GM23338 (cell line): ENCODE measurements at regions not wholly inside any gene's neighbourhood (a gene's known extent, or its start where the extent isn't known, plus 50 kb on each side); places are given as distances from the start of the nearest gene placed in this dataset.
"Not testable (repeated sequence)": the region's sequence is repeated elsewhere in the genome, so short reads cannot be mapped to it uniquely, and the experiment has no call there.

Experiments
- ATAC-seq: fragments of 200-7000 bp; cut with Tn5 transposase; 3 replicates; pipeline ENCODE4 v1.9.1; 2020
- DNase-seq: peaks from one replicate; pipeline ENCODE4 v3.0.0-alpha.2; 2015; ENCODE audit warnings: low spot score
- H2AFZ ChIP-seq: fragments of 200-600 bp; sonication (generic); 2 replicates; pipeline ENCODE4 v1.8.0; 2016; ENCODE audit warnings: antibody characterized with exemption, mild to moderate bottlenecking, moderate library complexity
- H3F3A ChIP-seq: fragments of 200-600 bp; sonication (generic); replicated peaks from 2 replicates; pipeline ENCODE4 v1.8.0; 2017; ENCODE audit warnings: antibody characterized with exemption, mixed run types, low read depth
- H3K27ac ChIP-seq: fragments of 200-600 bp; sonication (generic); 2 replicates; pipeline ENCODE4 v1.6.1; 2016; ENCODE audit warnings: low read depth
- H3K27me3 ChIP-seq: fragments of 200-600 bp; sonication (generic); 2 replicates; pipeline ENCODE4 v1.8.0; 2016; ENCODE audit warnings: mild to moderate bottlenecking, mixed run types, moderate library complexity; ENCODE audit not compliant: insufficient read depth
- H3K36me3 ChIP-seq: fragments of 200-600 bp; sonication (generic); 2 replicates; pipeline ENCODE4 v1.8.0; 2016; ENCODE audit warnings: mild to moderate bottlenecking; ENCODE audit not compliant: insufficient read depth
- H3K4me1 ChIP-seq: fragments of 200-600 bp; sonication (generic); 2 replicates; pipeline ENCODE4 v1.8.0; 2016; ENCODE audit warnings: mild to moderate bottlenecking, moderate library complexity; ENCODE audit not compliant: insufficient read depth
- H3K4me2 ChIP-seq: fragments of 200-600 bp; sonication (generic); 2 replicates; pipeline ENCODE4 v1.7.1; 2017; ENCODE audit warnings: mixed run types
- H3K4me3 ChIP-seq: fragments of 200-600 bp; sonication (generic); 2 replicates; pipeline ENCODE4 v1.6.1; 2016; ENCODE audit warnings: mixed run types
- H3K79me2 ChIP-seq: fragments of 200-600 bp; sonication (generic); replicated peaks from 2 replicates; pipeline ENCODE4 v1.8.0; 2017; ENCODE audit warnings: mild to moderate bottlenecking; ENCODE audit not compliant: insufficient read depth
- H3K9me2 ChIP-seq: fragments of 200-600 bp; sonication (generic); 2 replicates; pipeline ENCODE4 v1.8.0; 2017; ENCODE audit not compliant: insufficient read depth
- H4K20me1 ChIP-seq: fragments of 200-600 bp; sonication (generic); replicated peaks from 2 replicates; pipeline ENCODE4 v1.8.0; 2017; ENCODE audit warnings: mild to moderate bottlenecking; ENCODE audit not compliant: insufficient read depth
- H3K27ac Mint-ChIP-seq: 2 replicates; pipeline ENCODE4 v1.8.0; 2020; ENCODE audit warnings: inconsistent platforms, mild to moderate bottlenecking, moderate library complexity, mixed read lengths
- H3K27me3 Mint-ChIP-seq: 3 replicates; pipeline ENCODE4 v1.8.0; 2022; ENCODE audit warnings: low read depth, mild to moderate bottlenecking, moderate library complexity, mixed read lengths, inconsistent platforms; ENCODE audit not compliant: insufficient read depth, poor library complexity
- H3K36me3 Mint-ChIP-seq: 3 replicates; pipeline ENCODE4 v1.8.0; 2021; ENCODE audit warnings: low read depth, mild to moderate bottlenecking, inconsistent platforms, moderate library complexity, mixed read lengths
- H3K4me1 Mint-ChIP-seq: 3 replicates; pipeline ENCODE4 v1.8.0; 2020; ENCODE audit warnings: mild to moderate bottlenecking, inconsistent platforms, mixed read lengths
- H3K4me3 Mint-ChIP-seq: 3 replicates; pipeline ENCODE4 v1.8.0; 2021; ENCODE audit warnings: moderate library complexity, mild to moderate bottlenecking, inconsistent platforms, mixed read lengths
- H3K9me3 Mint-ChIP-seq: 3 replicates; pipeline ENCODE4 v1.8.0; 2020; ENCODE audit warnings: moderate library complexity, mild to moderate bottlenecking, inconsistent platforms, mixed read lengths

DNA sequence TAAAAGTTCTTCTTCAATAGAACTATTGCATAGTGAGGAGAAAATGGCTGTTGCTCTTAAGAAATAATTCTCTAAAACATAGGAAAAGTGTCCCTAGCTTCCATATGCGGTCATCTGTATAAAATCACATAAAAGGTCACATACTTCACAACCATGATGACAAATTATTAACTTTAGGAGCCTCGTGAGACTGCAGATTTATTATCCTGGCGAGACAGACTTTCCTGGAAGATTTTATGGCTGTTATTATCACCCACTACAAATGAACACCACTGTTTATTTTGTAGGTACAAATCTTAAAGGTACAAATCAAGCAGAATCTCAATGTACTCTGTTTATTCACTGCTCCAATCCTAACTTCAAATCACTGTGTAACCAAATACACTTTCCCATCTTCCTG, 55.0 kb upstream of the AGAP4 start:
- H3K27me3 ChIP-seq, DNase-seq, H3K4me2 ChIP-seq, H3K27ac ChIP-seq, H3K9me3 Mint-ChIP-seq, H3K36me3 Mint-ChIP-seq, H4K20me1 ChIP-seq, H3K79me2 ChIP-seq, H3K36me3 ChIP-seq, H3K4me3 ChIP-seq, H3K27ac Mint-ChIP-seq, H3F3A ChIP-seq, H3K4me1 Mint-ChIP-seq, H3K9me2 ChIP-seq, H2AFZ ChIP-seq, ATAC-seq, H3K4me3 Mint-ChIP-seq, H3K27me3 Mint-ChIP-seq, H3K4me1 ChIP-seq: not testable (repeated sequence)

DNA sequence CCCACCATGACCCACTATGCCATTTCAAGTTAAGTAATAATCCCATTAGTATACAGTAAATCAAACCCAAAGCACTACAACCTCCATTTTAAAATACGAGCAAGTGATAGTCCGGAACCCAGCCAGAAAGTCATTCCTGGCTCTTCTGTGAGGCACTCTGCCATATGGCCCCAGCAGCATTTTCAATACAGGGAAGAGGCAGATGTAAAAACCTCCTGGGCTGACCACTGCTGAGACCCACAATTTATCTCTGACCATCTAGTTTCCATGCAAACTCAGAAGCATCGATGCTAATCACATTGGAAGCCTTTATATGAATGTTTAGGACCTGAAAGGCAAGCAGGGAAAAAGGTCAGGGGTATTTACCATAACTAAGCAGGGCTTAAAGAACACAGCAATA, 56.3 kb upstream of the AGAP4 start:
- H3F3A ChIP-seq, H3K36me3 ChIP-seq, ATAC-seq, H4K20me1 ChIP-seq, H3K9me2 ChIP-seq, H3K9me3 Mint-ChIP-seq, DNase-seq, H3K27ac Mint-ChIP-seq, H3K4me1 Mint-ChIP-seq, H3K36me3 Mint-ChIP-seq, H3K4me1 ChIP-seq, H2AFZ ChIP-seq, H3K27me3 Mint-ChIP-seq, H3K4me3 ChIP-seq, H3K27me3 ChIP-seq, H3K4me2 ChIP-seq, H3K79me2 ChIP-seq, H3K4me3 Mint-ChIP-seq, H3K27ac ChIP-seq: not testable (repeated sequence)

DNA sequence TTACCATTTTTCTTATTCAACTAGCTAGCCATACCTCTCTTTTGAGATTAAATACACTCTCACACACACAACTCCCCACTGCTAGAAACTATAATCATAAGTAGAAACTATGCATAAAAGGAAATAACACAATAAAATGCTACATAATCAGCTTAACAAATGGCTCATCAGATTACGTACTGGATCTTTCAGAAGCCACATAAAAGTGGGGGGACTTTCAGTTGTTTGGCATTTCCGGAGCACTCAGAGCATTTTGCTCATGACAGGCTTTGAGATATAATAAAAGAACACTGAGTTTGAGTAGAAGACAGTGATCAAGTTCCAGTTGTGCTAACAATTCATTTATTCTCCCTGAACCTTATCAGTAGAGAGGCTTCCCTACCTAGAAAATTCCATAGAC, 56.8 kb upstream of the AGAP4 start:
- not testable (repeated sequence) for H3K79me2 ChIP-seq, H3K9me3 Mint-ChIP-seq, H3K4me1 Mint-ChIP-seq, H3K27me3 ChIP-seq, H3K4me3 Mint-ChIP-seq, H3K36me3 ChIP-seq, H3K9me2 ChIP-seq, H3K27ac Mint-ChIP-seq, DNase-seq, H3K36me3 Mint-ChIP-seq, H3K27ac ChIP-seq, H3K4me2 ChIP-seq, ATAC-seq, H3K4me1 ChIP-seq, H3K27me3 Mint-ChIP-seq, H3K4me3 ChIP-seq, H4K20me1 ChIP-seq, H3F3A ChIP-seq, H2AFZ ChIP-seq

DNA sequence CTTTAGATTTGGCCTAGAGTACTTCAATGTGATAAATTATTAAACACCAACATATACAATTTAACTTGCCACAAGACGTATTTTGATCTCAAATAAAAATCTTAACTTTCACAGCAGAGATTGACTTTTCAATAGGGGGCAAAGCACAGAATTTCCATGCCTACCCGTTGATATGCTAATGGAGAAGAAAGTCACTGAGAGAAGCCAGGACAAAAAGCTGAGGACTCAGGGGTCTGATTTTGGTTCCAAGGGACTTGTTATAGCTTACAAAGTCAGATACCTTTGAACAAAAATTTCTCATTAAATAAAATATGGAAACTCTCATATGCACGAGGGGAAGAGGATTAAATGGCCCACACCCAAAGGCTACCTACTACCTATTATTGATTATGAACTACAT, 59.1 kb upstream of the TIMM23 start:
- not testable (repeated sequence) for H3K9me3 Mint-ChIP-seq, H3K4me1 Mint-ChIP-seq, H3K4me3 Mint-ChIP-seq, H2AFZ ChIP-seq, H3K4me2 ChIP-seq, H4K20me1 ChIP-seq, H3K36me3 ChIP-seq, H3F3A ChIP-seq, H3K9me2 ChIP-seq, H3K4me1 ChIP-seq, H3K27me3 ChIP-seq, H3K27ac Mint-ChIP-seq, H3K27me3 Mint-ChIP-seq, H3K27ac ChIP-seq, H3K79me2 ChIP-seq, H3K4me3 ChIP-seq
- DNase-seq, result peak; percentile 8
- peak; percentile 44; the same call in 2 of the 3 replicates for ATAC-seq
- peaks cover 11% of the 10 kb centered on the region; the same call in 2 of the 3 replicates for H3K36me3 Mint-ChIP-seq

DNA sequence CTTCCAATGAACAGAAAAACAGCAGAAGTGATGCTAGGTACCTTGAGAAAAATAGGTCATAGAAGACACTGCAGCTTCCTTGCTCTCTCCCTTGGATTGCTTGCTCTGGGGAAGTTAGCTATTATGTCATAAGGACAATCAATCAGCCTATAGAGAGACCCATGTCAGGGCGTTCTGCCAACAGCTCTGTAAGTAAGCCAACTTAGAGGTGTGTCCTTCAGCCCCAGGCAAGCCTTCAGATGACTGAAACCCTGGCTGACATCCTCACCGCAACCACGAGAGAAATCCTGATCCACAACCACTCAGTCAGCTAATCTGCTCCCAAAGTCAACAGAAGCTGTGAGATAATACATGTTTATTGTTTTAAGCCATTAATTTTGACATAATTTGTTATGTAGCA, 57.5 kb upstream of the TIMM23 start:
- not testable (repeated sequence) for H3K9me3 Mint-ChIP-seq, H2AFZ ChIP-seq, ATAC-seq

DNA sequence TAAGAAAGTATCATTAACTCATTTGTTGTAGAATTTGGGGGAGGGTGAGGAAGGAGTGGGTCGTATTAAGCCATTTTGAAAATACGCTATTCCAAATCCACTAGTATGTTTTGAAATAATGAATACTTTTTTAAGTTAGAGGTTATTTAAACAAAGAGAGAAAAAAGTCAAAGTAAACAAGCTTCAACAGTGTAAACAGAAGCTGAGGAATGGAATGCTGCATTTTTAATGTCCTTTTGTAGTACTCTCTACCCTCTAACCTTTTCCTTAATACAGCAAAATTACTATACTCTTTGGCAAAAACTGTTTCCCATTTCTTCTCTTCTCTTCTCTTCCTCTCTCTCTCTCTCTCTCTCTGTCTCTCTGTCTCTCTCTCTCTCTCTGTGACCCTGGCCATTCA, 56.7 kb upstream of the TIMM23 start:
- ATAC-seq, result not testable (repeated sequence)

More for the DNA sequence above, 57.5 kb upstream of the TIMM23 start:
- not testable (repeated sequence) for H3K36me3 ChIP-seq, H3K79me2 ChIP-seq, H3K27me3 Mint-ChIP-seq, H3F3A ChIP-seq, DNase-seq, H3K36me3 Mint-ChIP-seq, H3K4me2 ChIP-seq, H4K20me1 ChIP-seq, H3K27me3 ChIP-seq, H3K4me3 Mint-ChIP-seq, H3K27ac Mint-ChIP-seq, H3K4me1 ChIP-seq, H3K27ac ChIP-seq, H3K4me3 ChIP-seq, H3K4me1 Mint-ChIP-seq, H3K9me2 ChIP-seq

DNA sequence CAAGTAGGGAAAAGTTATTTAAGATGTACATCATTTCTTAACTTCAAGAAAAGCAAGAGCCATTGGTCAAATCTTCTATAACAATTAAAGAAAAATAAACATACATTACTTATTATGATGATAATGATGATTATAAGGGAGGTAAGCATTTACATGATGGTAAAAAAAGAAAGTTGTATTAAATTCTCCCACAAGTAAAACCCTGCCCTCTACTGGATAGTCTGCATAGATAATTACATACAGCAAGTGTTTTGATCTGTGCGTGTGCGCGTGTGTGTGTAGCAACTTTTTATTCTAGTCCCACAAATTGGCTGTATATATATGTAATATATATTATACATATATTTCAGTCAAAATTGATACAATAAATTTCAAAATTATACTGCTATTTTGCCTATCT, 51.4 kb upstream of the TIMM23 start:
- H3K27me3 ChIP-seq, H3K4me1 Mint-ChIP-seq, H3K4me3 Mint-ChIP-seq, H3K4me3 ChIP-seq, H3K27me3 Mint-ChIP-seq, H4K20me1 ChIP-seq, H2AFZ ChIP-seq, H3K9me3 Mint-ChIP-seq, H3K27ac Mint-ChIP-seq, H3K36me3 ChIP-seq, H3K4me1 ChIP-seq, H3K79me2 ChIP-seq, H3K27ac ChIP-seq, H3K9me2 ChIP-seq, H3K36me3 Mint-ChIP-seq, ATAC-seq, DNase-seq, H3F3A ChIP-seq, H3K4me2 ChIP-seq: not testable (repeated sequence)

More for the DNA sequence above, 56.7 kb upstream of the TIMM23 start:
- not testable (repeated sequence) for H3K4me2 ChIP-seq, H2AFZ ChIP-seq, H3K79me2 ChIP-seq, H3K27me3 Mint-ChIP-seq, H3K27me3 ChIP-seq, H3K9me2 ChIP-seq, H3K36me3 Mint-ChIP-seq, H3K9me3 Mint-ChIP-seq, H3K4me3 Mint-ChIP-seq, DNase-seq, H3F3A ChIP-seq, H3K4me3 ChIP-seq, H3K4me1 Mint-ChIP-seq, H3K4me1 ChIP-seq, H4K20me1 ChIP-seq, H3K36me3 ChIP-seq
- H3K27ac Mint-ChIP-seq, result peak overlapping the region; percentile 49
- 0 out of 2 replicates have a peak overlapping the region, but pooled peaks have one; percentile 74 for H3K27ac ChIP-seq
